ENCODE measurements at regions not wholly inside any gene's neighbourhood (a gene's known extent, or its start where the extent isn't known, plus 50 kb on each side); places are given as distances from the start of the nearest gene placed in this dataset.
"Not testable (repeated sequence)": the region's sequence is repeated elsewhere in the genome, so short reads cannot be mapped to it uniquely, and the experiment has no call there.

GRCh38 chr1:120620693-120620969 lies 103.1 kb upstream of the NBPF26 start:
- H3K27ac ChIP-seq (ENCODE audit: low read length); H3K27me3 ChIP-seq (ENCODE audit: low read length); H3K9me3 ChIP-seq (ENCODE audit: low read length); H3K4me1 ChIP-seq (ENCODE audit: insufficient read depth, low read length); H2AFZ ChIP-seq (ENCODE audit: low read length); POLR2A ChIA-PET (ENCODE audit: unreplicated experiment); ATAC-seq; H3K79me2 ChIP-seq (ENCODE audit: low read length); H3K4me2 ChIP-seq (ENCODE audit: low read length); H3F3A ChIP-seq (ENCODE audit: low read length, unreplicated experiment); H3K9me2 ChIP-seq (replicated peaks; ENCODE audit: low read length); intact Hi-C loops (cut with micrococcal nuclease); H3K36me3 ChIP-seq (ENCODE audit: low read depth, low read length); H4K20me1 ChIP-seq (ENCODE audit: low read length); H3K9ac ChIP-seq (ENCODE audit: low read length); BruUV-seq (replicated peaks); CTCF ChIA-PET; DNase-seq; H3K4me3 ChIP-seq (ENCODE audit: low read length): not testable (repeated sequence)

DNA sequence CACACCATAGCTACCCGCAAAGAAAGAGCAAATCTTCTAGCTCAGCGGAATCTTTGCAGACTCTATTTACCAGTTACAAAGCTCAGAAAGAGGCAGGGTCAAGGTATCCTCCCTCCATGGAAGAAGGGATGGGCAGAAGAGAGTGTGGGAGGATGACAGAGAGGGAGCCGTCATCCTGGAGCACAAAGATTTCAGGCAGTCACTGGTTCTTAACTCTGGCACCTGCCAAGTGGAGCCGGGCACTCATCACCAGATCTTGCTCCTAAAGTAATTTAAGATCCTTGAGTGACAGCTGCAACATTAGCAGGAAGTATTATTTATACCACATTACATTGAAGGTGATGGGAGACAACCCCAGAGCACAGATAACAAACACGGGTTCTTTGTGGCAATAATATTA lies 102.5 kb upstream of the NBPF26 start:
- not testable (repeated sequence) for BruUV-seq (replicated peaks)

GRCh38 chr1:120623539-120623938 lies 100.2 kb upstream of the NBPF26 start:
- CTCF ChIA-PET; intact Hi-C loops (cut with micrococcal nuclease); POLR2A ChIA-PET (ENCODE audit: unreplicated experiment); BruUV-seq (replicated peaks); ATAC-seq; H3K79me2 ChIP-seq (ENCODE audit: low read length); H3F3A ChIP-seq (ENCODE audit: low read length, unreplicated experiment); H4K20me1 ChIP-seq (ENCODE audit: low read length); H3K9me2 ChIP-seq (replicated peaks; ENCODE audit: low read length); H3K36me3 ChIP-seq (ENCODE audit: low read depth, low read length); H3K4me3 ChIP-seq (ENCODE audit: low read length); H3K9ac ChIP-seq (ENCODE audit: low read length); DNase-seq; H3K4me2 ChIP-seq (ENCODE audit: low read length); H3K27me3 ChIP-seq (ENCODE audit: low read length); H3K27ac ChIP-seq (ENCODE audit: low read length); H2AFZ ChIP-seq (ENCODE audit: low read length); H3K4me1 ChIP-seq (ENCODE audit: insufficient read depth, low read length); H3K9me3 ChIP-seq (ENCODE audit: low read length): not testable (repeated sequence)

More for the DNA sequence above, 102.5 kb upstream of the NBPF26 start:
- H3K27ac ChIP-seq (ENCODE audit: low read length); H3K9ac ChIP-seq (ENCODE audit: low read length); POLR2A ChIA-PET (ENCODE audit: unreplicated experiment); H3F3A ChIP-seq (ENCODE audit: low read length, unreplicated experiment); H3K27me3 ChIP-seq (ENCODE audit: low read length); H3K9me3 ChIP-seq (ENCODE audit: low read length); H3K79me2 ChIP-seq (ENCODE audit: low read length); CTCF ChIA-PET; H2AFZ ChIP-seq (ENCODE audit: low read length); H3K4me2 ChIP-seq (ENCODE audit: low read length); H3K4me1 ChIP-seq (ENCODE audit: insufficient read depth, low read length); intact Hi-C loops (cut with micrococcal nuclease); ATAC-seq; H4K20me1 ChIP-seq (ENCODE audit: low read length); H3K36me3 ChIP-seq (ENCODE audit: low read depth, low read length); DNase-seq; H3K9me2 ChIP-seq (replicated peaks; ENCODE audit: low read length); H3K4me3 ChIP-seq (ENCODE audit: low read length): not testable (repeated sequence)

GRCh38 chr1:120624565-120625064 lies 99.1 kb upstream of the NBPF26 start:
- POLR2A ChIA-PET (ENCODE audit: unreplicated experiment); H3K9me2 ChIP-seq (replicated peaks; ENCODE audit: low read length); DNase-seq; H3K27ac ChIP-seq (ENCODE audit: low read length); H3K9ac ChIP-seq (ENCODE audit: low read length); H3K4me2 ChIP-seq (ENCODE audit: low read length); ATAC-seq; CTCF ChIA-PET; H3K36me3 ChIP-seq (ENCODE audit: low read depth, low read length); H2AFZ ChIP-seq (ENCODE audit: low read length); intact Hi-C loops (cut with micrococcal nuclease); BruUV-seq (replicated peaks); H4K20me1 ChIP-seq (ENCODE audit: low read length); H3F3A ChIP-seq (ENCODE audit: low read length, unreplicated experiment); H3K9me3 ChIP-seq (ENCODE audit: low read length); H3K4me3 ChIP-seq (ENCODE audit: low read length); H3K79me2 ChIP-seq (ENCODE audit: low read length); H3K27me3 ChIP-seq (ENCODE audit: low read length); H3K4me1 ChIP-seq (ENCODE audit: insufficient read depth, low read length): not testable (repeated sequence)

DNA sequence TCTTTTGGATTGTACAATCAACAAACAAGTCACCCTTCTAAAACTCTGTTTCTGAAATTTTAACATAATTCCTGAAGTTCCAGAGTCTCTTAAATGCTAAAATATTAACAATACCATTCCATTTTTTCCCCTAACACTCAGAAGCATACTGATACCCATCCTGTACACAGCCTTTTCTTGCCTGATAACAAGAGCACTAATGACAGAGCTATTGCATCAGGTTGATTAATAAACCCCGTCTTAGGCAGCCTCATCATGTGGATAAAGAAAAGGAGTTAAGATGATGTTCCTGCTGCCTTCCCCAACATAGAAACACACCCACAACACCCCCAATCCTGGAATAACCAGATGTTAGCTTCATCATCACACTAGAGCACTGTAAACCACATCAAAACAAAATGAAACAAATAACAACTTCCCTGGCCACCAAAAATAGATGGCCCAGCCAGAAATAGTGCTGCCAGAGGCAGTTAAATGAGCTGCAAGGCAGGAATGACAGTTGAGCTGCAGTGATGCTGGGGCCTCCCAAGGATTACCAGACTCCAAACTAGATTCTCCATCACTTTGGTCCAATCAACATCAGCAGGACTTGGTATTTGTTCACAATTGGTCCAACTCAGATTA lies 93.8 kb upstream of the NBPF26 start:
- H3K27me3 ChIP-seq (ENCODE audit: low read length); H3K4me3 ChIP-seq (ENCODE audit: low read length); H3K36me3 ChIP-seq (ENCODE audit: low read depth, low read length); H3K4me1 ChIP-seq (ENCODE audit: insufficient read depth, low read length); H4K20me1 ChIP-seq (ENCODE audit: low read length); POLR2A ChIA-PET (ENCODE audit: unreplicated experiment); intact Hi-C loops (cut with micrococcal nuclease); H2AFZ ChIP-seq (ENCODE audit: low read length); DNase-seq; BruUV-seq (replicated peaks); H3K9ac ChIP-seq (ENCODE audit: low read length); H3K9me2 ChIP-seq (replicated peaks; ENCODE audit: low read length); H3K9me3 ChIP-seq (ENCODE audit: low read length); H3K4me2 ChIP-seq (ENCODE audit: low read length); H3K79me2 ChIP-seq (ENCODE audit: low read length); H3F3A ChIP-seq (ENCODE audit: low read length, unreplicated experiment); H3K27ac ChIP-seq (ENCODE audit: low read length); CTCF ChIA-PET; ATAC-seq: not testable (repeated sequence)

DNA sequence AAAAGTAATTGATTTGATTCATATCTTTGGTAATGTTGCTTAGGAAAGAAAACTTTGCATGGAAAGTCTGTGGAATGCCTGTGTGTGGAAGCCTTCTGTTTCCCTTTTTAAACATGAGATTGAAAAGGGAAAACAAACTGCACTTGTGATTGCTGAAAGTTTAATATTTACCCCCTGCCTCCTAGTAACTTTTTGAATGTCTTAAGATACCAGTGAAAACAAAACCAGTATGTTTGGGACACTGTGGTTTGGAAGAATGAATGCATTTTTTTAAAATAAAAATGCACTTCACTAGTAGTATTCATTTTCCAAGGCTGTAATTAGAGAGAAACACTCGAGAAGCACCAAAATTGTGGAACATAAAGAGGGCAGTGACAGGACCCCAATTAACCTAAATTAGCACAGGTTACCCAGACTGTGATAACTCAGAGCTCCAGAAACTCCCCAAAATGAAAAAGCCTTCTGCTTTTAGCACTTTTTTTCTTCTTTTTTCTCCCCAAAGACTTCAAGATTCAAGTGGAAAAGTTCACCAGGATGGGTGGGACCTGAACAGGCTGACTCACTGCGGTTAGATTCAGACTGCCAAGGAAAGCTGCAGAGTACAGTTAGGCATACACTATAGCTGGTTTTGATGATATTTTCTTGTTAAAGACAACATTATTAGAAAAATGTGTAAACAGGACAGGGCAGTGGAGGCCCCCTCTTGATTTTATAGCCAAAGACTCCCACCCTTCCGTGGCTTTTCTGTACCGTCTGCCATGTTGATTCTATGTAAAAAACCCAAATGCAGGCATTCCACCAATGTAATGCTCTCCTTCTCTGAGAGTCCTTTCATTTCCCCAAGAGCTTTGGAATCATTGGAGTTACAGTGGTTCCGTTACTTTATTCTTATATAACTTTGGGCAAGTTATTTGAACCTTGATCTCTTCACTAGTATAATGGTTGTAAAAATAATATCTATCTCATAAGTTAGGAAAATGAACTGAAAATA lies 88.6 kb upstream of the NBPF26 start:
- H3K36me3 ChIP-seq (ENCODE audit: low read depth, low read length); H3K4me2 ChIP-seq (ENCODE audit: low read length); H3K79me2 ChIP-seq (ENCODE audit: low read length); H4K20me1 ChIP-seq (ENCODE audit: low read length); H3K9me2 ChIP-seq (replicated peaks; ENCODE audit: low read length); POLR2A ChIA-PET (ENCODE audit: unreplicated experiment); intact Hi-C loops (cut with micrococcal nuclease); H3K4me3 ChIP-seq (ENCODE audit: low read length); H3K9ac ChIP-seq (ENCODE audit: low read length); H2AFZ ChIP-seq (ENCODE audit: low read length); H3K27me3 ChIP-seq (ENCODE audit: low read length); H3F3A ChIP-seq (ENCODE audit: low read length, unreplicated experiment); H3K4me1 ChIP-seq (ENCODE audit: insufficient read depth, low read length); CTCF ChIA-PET; DNase-seq; H3K27ac ChIP-seq (ENCODE audit: low read length); H3K9me3 ChIP-seq (ENCODE audit: low read length); BruUV-seq (replicated peaks): not testable (repeated sequence)
- peak; percentile 98 for ATAC-seq
